Thoracic aorta (tissue), 2 donors: ENCODE measurements at regions not wholly inside any gene's neighbourhood (a gene's known extent, or its start where the extent isn't known, plus 50 kb on each side); places are given as distances from the start of the nearest gene placed in this dataset.

Source experiments
- ATAC-seq: fragments of 150-250 bp; one replicate; pipeline ENCODE4 v1.8.0; 2017; ENCODE audit warnings: low read depth; ENCODE audit not compliant: insufficient number of reproducible peaks, low FRiP score
- DNase-seq: peaks from one replicate; pipeline ENCODE4 v3.0.0-alpha.2; 2020; ENCODE audit warnings: low spot score
- H3K27ac ChIP-seq, 2 donors: fragments of 200-600 bp; sonication (generic); 1 replicate in 1 of 2; 2 replicates in 1 of 2; pipeline ENCODE4 v1.5.1; 2016; ENCODE audit warnings: mild to moderate bottlenecking in 2 of 2, moderate library complexity in 2 of 2
- H3K27me3 ChIP-seq: fragments of 200-600 bp; sonication (generic); replicated peaks from 2 replicates; pipeline ENCODE4 v1.6.0; 2016; ENCODE audit warnings: mild to moderate bottlenecking; ENCODE audit not compliant: insufficient read depth
- H3K36me3 ChIP-seq: fragments of 200-600 bp; sonication (generic); one replicate; pipeline ENCODE4 v1.5.1; 2016
- H3K4me1 ChIP-seq, 2 donors: fragments of 200-600 bp; sonication (generic); 1 replicate in 1 of 2; 2 replicates in 1 of 2; pipeline versions ENCODE4 v1.5.1 to v1.6.0; 2016; ENCODE audit warnings: low read depth in 2 of 2, mild to moderate bottlenecking in 1 of 2; ENCODE audit not compliant: control insufficient read depth in 1 of 2
- H3K4me3 ChIP-seq: fragments of 200-600 bp; sonication (generic); 2 replicates; pipeline ENCODE4 v1.5.1; 2016; ENCODE audit warnings: mild to moderate bottlenecking
- H3K9me3 ChIP-seq: fragments of 200-600 bp; sonication (generic); 2 replicates; pipeline ENCODE4 v1.5.1; 2016
- TF ChIP-seq, protein P1 (sequence below): fragments of 200-600 bp; sonication (generic); IDR thresholded peaks from one replicate; pipeline ENCODE4 v1.5.1; 2019; ENCODE audit warnings: antibody characterized with exemption

DNA sequence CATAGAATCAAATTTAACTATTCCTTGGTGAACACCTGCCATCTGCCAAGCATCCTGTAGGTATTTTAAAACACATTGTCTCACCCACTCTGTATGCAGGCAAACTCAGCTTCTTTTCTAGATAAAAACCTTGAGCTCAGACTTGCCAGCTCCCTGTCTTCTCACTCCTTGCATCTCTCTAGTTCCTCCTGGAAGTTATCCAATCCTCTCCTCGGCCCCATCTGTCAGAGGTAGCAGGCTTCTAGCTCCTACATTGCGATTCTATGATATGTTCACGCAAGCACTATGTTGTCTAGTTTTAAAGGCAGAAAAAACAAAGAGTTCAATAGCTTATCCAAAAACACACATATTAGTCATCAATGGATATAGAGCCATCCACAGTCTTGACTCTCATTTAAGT, 67.0 kb upstream of the APCDD1 start:
- no peak for ATAC-seq
- Histone ChIP-seq H3K27me3 (no peaks in the 10 kb centered on the region), H3K9me3 (no peaks in the 10 kb centered on the region), H3K4me1 (no peaks in the 10 kb centered on the region), H3K4me3 (no peak overlapping the region), H3K36me3 (no peaks in the 10 kb centered on the region), H3K27ac (no peak overlapping the region)
- TF ChIP-seq, protein P1, sequence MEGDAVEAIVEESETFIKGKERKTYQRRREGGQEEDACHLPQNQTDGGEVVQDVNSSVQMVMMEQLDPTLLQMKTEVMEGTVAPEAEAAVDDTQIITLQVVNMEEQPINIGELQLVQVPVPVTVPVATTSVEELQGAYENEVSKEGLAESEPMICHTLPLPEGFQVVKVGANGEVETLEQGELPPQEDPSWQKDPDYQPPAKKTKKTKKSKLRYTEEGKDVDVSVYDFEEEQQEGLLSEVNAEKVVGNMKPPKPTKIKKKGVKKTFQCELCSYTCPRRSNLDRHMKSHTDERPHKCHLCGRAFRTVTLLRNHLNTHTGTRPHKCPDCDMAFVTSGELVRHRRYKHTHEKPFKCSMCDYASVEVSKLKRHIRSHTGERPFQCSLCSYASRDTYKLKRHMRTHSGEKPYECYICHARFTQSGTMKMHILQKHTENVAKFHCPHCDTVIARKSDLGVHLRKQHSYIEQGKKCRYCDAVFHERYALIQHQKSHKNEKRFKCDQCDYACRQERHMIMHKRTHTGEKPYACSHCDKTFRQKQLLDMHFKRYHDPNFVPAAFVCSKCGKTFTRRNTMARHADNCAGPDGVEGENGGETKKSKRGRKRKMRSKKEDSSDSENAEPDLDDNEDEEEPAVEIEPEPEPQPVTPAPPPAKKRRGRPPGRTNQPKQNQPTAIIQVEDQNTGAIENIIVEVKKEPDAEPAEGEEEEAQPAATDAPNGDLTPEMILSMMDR = no peak
- no peak for DNase-seq

DNA sequence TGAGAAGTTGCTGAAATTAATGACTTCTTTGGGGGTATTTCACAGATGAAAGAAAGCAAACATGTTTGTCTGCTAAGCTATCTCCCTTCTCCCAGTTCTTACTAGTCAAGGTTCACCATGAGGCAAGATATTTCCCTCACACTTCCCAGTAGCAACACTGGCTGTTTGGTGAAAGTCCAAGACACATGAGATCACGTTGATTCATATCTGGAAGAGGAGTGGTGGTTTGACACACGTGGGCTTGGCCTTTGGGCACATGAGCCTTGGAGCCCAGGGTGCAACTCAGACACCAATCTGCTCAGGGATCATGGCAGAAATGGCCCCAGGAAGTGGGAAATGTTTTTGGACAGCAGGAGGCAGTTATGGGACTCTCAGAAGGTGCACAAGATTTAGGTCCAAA, 66.1 kb upstream of the APCDD1 start:
- H3K4me1 ChIP-seq = no peaks in the 10 kb centered on the region
- H3K27ac ChIP-seq = no peak overlapping the region
- TF ChIP-seq, protein P1 = no peak
- no peaks in the 10 kb centered on the region for H3K9me3 ChIP-seq
- H3K36me3 ChIP-seq = no peaks in the 10 kb centered on the region
- no peak for DNase-seq
- no peak overlapping the region for H3K4me3 ChIP-seq
- ATAC-seq = no peak
- H3K27me3 ChIP-seq = no peaks in the 10 kb centered on the region

DNA sequence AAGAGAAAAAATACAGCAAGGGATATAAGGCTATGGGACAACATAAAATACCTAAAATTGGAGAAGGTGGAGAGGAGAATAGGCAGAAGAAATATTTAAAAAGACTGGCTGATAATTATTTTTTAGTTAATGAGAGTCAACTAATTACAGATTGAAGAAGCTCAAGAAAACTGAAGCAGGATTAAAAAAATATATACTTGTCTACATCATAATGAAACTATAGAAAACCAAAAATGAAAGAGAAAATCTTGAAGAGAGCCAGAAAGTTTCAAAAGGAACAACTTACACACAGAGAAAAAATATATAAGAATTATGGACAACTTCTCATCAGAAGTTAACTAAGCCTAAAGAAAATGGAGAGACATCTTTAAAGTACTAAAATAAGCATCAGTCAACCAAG, 62.9 kb upstream of the APCDD1 start:
- Histone ChIP-seq H3K4me3 (no peak overlapping the region), H3K27me3 (no peaks in the 10 kb centered on the region), H3K27ac (no peak overlapping the region), H3K36me3 (no peaks in the 10 kb centered on the region), H3K4me1 (no peaks in the 10 kb centered on the region), H3K9me3 (no peaks in the 10 kb centered on the region)
- DNase-seq (no peak), ATAC-seq (no peak)
- TF ChIP-seq, protein P1 = no peak

DNA sequence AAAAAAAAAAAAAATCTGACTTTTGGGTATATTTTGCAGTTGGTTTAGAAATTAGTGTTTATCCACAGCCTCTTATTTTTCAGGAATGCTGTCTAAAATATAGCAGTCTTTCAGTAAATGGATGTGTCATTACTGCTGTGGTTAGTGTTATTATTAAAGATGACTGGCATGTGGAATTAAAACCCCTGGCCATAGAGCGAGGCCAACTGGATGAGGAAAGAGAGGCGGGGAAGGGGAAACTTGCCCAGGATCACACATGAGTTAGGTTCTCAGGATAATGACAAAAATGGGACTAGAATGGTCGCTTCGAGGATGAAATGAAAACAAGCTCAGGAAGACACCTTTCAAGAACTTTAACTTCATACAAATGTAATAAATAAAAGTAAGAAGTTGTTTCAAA, 57.4 kb upstream of the APCDD1 start:
- TF ChIP-seq, protein P1 = no peak
- Histone ChIP-seq H3K36me3 (no peaks in the 10 kb centered on the region), H3K27me3 (no peaks in the 10 kb centered on the region), H3K9me3 (no peaks in the 10 kb centered on the region), H3K4me3 (no peak overlapping the region), H3K4me1 (no peaks in the 10 kb centered on the region), H3K27ac (no peak overlapping the region)
- ATAC-seq (no peak), DNase-seq (no peak)

DNA sequence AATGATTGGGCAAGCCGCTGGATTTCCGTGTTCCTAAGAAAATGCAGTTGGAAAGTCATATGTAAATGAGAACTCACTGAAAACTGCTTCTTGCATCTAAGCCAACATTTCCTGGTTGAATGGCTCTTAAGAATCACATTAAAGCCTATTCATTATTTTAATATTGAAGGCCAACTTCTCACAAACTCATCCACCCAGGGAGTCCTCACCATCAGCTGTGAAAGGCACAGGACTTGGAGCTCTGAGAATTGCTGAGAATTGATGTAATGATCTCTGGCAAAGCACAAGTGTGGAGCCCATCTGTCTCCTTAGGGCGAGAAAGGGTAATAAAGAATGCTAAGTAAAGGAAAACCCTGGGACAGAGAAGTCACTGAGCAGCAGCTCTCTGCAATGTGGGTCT, 55.9 kb upstream of the APCDD1 start:
- TF ChIP-seq, protein P1 = no peak
- no peaks in the 10 kb centered on the region for H3K27me3 ChIP-seq

More for the DNA sequence above, 55.9 kb upstream of the APCDD1 start:
- no peaks in the 10 kb centered on the region for H3K4me1 ChIP-seq
- no peak for DNase-seq
- no peaks in the 10 kb centered on the region for H3K36me3 ChIP-seq
- no peak overlapping the region for H3K27ac ChIP-seq
- H3K4me3 ChIP-seq = no peak overlapping the region
- ATAC-seq = no peak
- no peaks in the 10 kb centered on the region for H3K9me3 ChIP-seq
